DOHH2 (cell line): ENCODE measurements at regions not wholly inside any gene's neighbourhood (a gene's known extent, or its start where the extent isn't known, plus 50 kb on each side); places are given as distances from the start of the nearest gene placed in this dataset.
"Not testable (repeated sequence)": the region's sequence is repeated elsewhere in the genome, so short reads cannot be mapped to it uniquely, and the experiment has no call there.

Source experiments
- CTCF ChIP-seq: fragments of 200-600 bp; sonication (generic); IDR thresholded peaks from one replicate; pipeline ENCODE4 v1.5.1; 2014; ENCODE audit warnings: antibody characterized with exemption, mild to moderate bottlenecking, low read depth, low read length; ENCODE audit not compliant: poor library complexity, severe bottlenecking
- EZH2phosphoT487 ChIP-seq: fragments of 200-600 bp; sonication (generic); IDR thresholded peaks from 2 replicates; pipeline ENCODE4 v1.6.1; 2017; ENCODE audit warnings: borderline replicate concordance, mild to moderate bottlenecking, antibody characterized with exemption, low read length, moderate library complexity, mixed read lengths

- TF ChIP-seq CTCF, EZH2phosphoT487: not testable (repeated sequence)
Observed at GRCh38 chr11:38116616-38117015, 1518.6 kb upstream of the RAG2 start.
